ENCODE measurements at regions not wholly inside any gene's neighbourhood (a gene's known extent, or its start where the extent isn't known, plus 50 kb on each side); places are given as distances from the start of the nearest gene placed in this dataset.

GRCh38 chrX:46301903-46302302 is 243.3 kb downstream of the ZNF674 start:
- H4K20me1 ChIP-seq (ENCODE audit: control insufficient read depth, extremely low read depth, insufficient read depth, low read length): no peaks in the 10 kb centered on the region
- no peaks in the 10 kb centered on the region for H3K4me1 ChIP-seq (ENCODE audit: control insufficient read depth, extremely low read depth, insufficient read depth, low read length)
- H3K4me2 ChIP-seq (ENCODE audit: control insufficient read depth, extremely low read depth, insufficient read depth, low read depth, low read length): no peak overlapping the region
- no peak overlapping the region for H2AFZ ChIP-seq (ENCODE audit: control insufficient read depth, low read length)
- H3K9me1 ChIP-seq (ENCODE audit: control insufficient read depth, extremely low read depth, insufficient read depth, low read length): no peaks in the 10 kb centered on the region
- no peak overlapping the region for H3K4me3 ChIP-seq (ENCODE audit: control insufficient read depth in 2 of 3, extremely low read depth in 1 of 3, insufficient read depth in 2 of 3, low read depth in 1 of 3, low read length in 3 of 3)
- FAIRE-seq: no peak
- no peaks in the 10 kb centered on the region for H3K27me3 ChIP-seq (ENCODE audit: control insufficient read depth, extremely low read depth, insufficient read depth, low read length)
- no peak overlapping the region for H3K9ac ChIP-seq (ENCODE audit: control insufficient read depth, extremely low read depth, insufficient read depth, low read length)
- no peaks in the 10 kb centered on the region for H3K36me3 ChIP-seq (ENCODE audit: control insufficient read depth in 2 of 2, extremely low read depth in 1 of 2, insufficient read depth in 2 of 2, low read length in 2 of 2)
- no peak for DNase-seq (ENCODE audit: low read depth, low spot score)
- H3K9me3 ChIP-seq (ENCODE audit: control insufficient read depth, low read depth, low read length): peaks cover 5% of the 10 kb centered on the region
- TF ChIP-seq CTCF (optimal IDR thresholded peaks at IDR 0.05 in 1 of 3, IDR thresholded peaks at IDR 0.05 in 1 of 3, conservative IDR thresholded peaks at IDR 0.05 in 1 of 3; ENCODE audit: extremely low read depth in 1 of 3, insufficient read depth in 2 of 3, low read length in 3 of 3): no peak
- no peak for TF ChIP-seq EZH2 (IDR thresholded peaks at IDR 0.05; ENCODE audit: low read length)
- dilution Hi-C loops (cut with MboI; ENCODE audit: extremely low pct_ligation_motif_present, low sequenced_read_pairs): no loop called here
- no peak overlapping the region for H3K27ac ChIP-seq (ENCODE audit: control insufficient read depth, insufficient read depth, low read length)
- H3K79me2 ChIP-seq (ENCODE audit: control insufficient read depth, insufficient read depth, low read length): no peaks in the 10 kb centered on the region

DNA sequence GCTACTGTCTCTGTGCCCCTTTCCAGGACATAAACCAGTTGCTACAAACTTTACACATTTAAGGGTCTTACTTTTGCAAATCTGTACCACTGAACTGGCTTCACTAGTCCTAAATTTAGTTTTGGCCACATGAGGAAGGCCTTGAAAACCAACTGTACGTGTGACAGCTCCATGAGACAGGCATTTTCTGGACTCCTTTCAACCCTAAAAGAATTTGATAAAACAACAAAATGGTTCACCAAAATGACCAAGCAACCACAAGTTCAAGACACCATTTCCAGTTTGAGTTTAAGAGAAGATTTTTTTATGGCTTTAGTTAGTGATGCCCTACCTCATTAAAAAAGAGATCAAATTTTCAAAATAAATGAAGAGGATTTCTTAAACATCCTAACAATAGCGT is 246.4 kb downstream of the ZNF674 start:
- Histone ChIP-seq H3K36me3 (ENCODE audit: control insufficient read depth in 2 of 2, extremely low read depth in 1 of 2, insufficient read depth in 2 of 2, low read length in 2 of 2) (no peaks in the 10 kb centered on the region), H3K27me3 (ENCODE audit: control insufficient read depth, extremely low read depth, insufficient read depth, low read length) (no peaks in the 10 kb centered on the region), H4K20me1 (ENCODE audit: control insufficient read depth, extremely low read depth, insufficient read depth, low read length) (no peaks in the 10 kb centered on the region), H3K9me1 (ENCODE audit: control insufficient read depth, extremely low read depth, insufficient read depth, low read length) (no peaks in the 10 kb centered on the region), H3K27ac (ENCODE audit: control insufficient read depth, insufficient read depth, low read length) (no peak overlapping the region), H3K9me3 (ENCODE audit: control insufficient read depth, low read depth, low read length) (no peaks in the 10 kb centered on the region), H3K9ac (ENCODE audit: control insufficient read depth, extremely low read depth, insufficient read depth, low read length) (no peak overlapping the region), H3K4me2 (ENCODE audit: control insufficient read depth, extremely low read depth, insufficient read depth, low read depth, low read length) (no peak overlapping the region), H2AFZ (ENCODE audit: control insufficient read depth, low read length) (no peak overlapping the region), H3K79me2 (ENCODE audit: control insufficient read depth, insufficient read depth, low read length) (no peaks in the 10 kb centered on the region), H3K4me3 (ENCODE audit: control insufficient read depth in 2 of 3, extremely low read depth in 1 of 3, insufficient read depth in 2 of 3, low read depth in 1 of 3, low read length in 3 of 3) (no peak overlapping the region), H3K4me1 (ENCODE audit: control insufficient read depth, extremely low read depth, insufficient read depth, low read length) (peaks cover 6% of the 10 kb centered on the region)
- no peak for DNase-seq (ENCODE audit: low read depth, low spot score)
- FAIRE-seq: no peak
- TF ChIP-seq CTCF (optimal IDR thresholded peaks at IDR 0.05 in 1 of 3, IDR thresholded peaks at IDR 0.05 in 1 of 3, conservative IDR thresholded peaks at IDR 0.05 in 1 of 3; ENCODE audit: extremely low read depth in 1 of 3, insufficient read depth in 2 of 3, low read length in 3 of 3): no peak
- TF ChIP-seq EZH2 (IDR thresholded peaks at IDR 0.05; ENCODE audit: low read length): no peak
- dilution Hi-C loops (cut with MboI; ENCODE audit: extremely low pct_ligation_motif_present, low sequenced_read_pairs): no loop called here
